ENCODE measurements at regions not wholly inside any gene's neighbourhood (a gene's known extent, or its start where the extent isn't known, plus 50 kb on each side); places are given as distances from the start of the nearest gene placed in this dataset.

GRCh38 chr12:94001691-94002090 lies 146.7 kb upstream of the PLXNC1 start:
- no peak for TF ChIP-seq POLR2A (IDR thresholded peaks at IDR 0.05)
- TF ChIP-seq, protein P1, sequence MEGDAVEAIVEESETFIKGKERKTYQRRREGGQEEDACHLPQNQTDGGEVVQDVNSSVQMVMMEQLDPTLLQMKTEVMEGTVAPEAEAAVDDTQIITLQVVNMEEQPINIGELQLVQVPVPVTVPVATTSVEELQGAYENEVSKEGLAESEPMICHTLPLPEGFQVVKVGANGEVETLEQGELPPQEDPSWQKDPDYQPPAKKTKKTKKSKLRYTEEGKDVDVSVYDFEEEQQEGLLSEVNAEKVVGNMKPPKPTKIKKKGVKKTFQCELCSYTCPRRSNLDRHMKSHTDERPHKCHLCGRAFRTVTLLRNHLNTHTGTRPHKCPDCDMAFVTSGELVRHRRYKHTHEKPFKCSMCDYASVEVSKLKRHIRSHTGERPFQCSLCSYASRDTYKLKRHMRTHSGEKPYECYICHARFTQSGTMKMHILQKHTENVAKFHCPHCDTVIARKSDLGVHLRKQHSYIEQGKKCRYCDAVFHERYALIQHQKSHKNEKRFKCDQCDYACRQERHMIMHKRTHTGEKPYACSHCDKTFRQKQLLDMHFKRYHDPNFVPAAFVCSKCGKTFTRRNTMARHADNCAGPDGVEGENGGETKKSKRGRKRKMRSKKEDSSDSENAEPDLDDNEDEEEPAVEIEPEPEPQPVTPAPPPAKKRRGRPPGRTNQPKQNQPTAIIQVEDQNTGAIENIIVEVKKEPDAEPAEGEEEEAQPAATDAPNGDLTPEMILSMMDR (IDR thresholded peaks at IDR 0.05) = no peak
